Stimulated activated naive CD8-positive, alpha-beta T cell treated with anti-CD3 and anti-CD28 coated beads, Interleukin-15, amount 100 ng/mL, for 72 hours (primary cell): ENCODE measurements at regions not wholly inside any gene's neighbourhood (a gene's known extent, or its start where the extent isn't known, plus 50 kb on each side); places are given as distances from the start of the nearest gene placed in this dataset.
"Not testable (repeated sequence)": the region's sequence is repeated elsewhere in the genome, so short reads cannot be mapped to it uniquely, and the experiment has no call there.

ENCODE experiments used
- ATAC-seq: fragments of 150-1000 bp; cut with Tn5 transposase; 2 replicates; pipeline ENCODE4 v1.10.0; 2021; ENCODE audit warnings: mild to moderate bottlenecking, moderate library complexity
- DNase-seq, 2 donors: peaks; one replicate each; pipeline ENCODE4 v3.0.0; 2021 to 2022
- H3K27ac Mint-ChIP-seq, 2 donors: one replicate each; pipeline ENCODE4 v1.8.0; 2022; ENCODE audit warnings: mild to moderate bottlenecking in 2 of 2, mixed read lengths in 2 of 2, moderate library complexity in 2 of 2
- H3K27me3 Mint-ChIP-seq: one replicate; pipeline ENCODE4 v1.8.0; 2022; ENCODE audit warnings: mixed read lengths
- H3K4me1 Mint-ChIP-seq: one replicate; pipeline ENCODE4 v1.8.0; 2022; ENCODE audit warnings: mild to moderate bottlenecking, mixed read lengths
- H3K4me3 Mint-ChIP-seq, 2 donors: one replicate each; pipeline ENCODE4 v1.8.0; 2022; ENCODE audit warnings: mild to moderate bottlenecking in 2 of 2, mixed read lengths in 2 of 2, moderate library complexity in 1 of 2
- H3K9me3 Mint-ChIP-seq, 2 donors: one replicate each; pipeline ENCODE4 v1.8.0; 2022; ENCODE audit warnings: mixed read lengths in 2 of 2

DNA sequence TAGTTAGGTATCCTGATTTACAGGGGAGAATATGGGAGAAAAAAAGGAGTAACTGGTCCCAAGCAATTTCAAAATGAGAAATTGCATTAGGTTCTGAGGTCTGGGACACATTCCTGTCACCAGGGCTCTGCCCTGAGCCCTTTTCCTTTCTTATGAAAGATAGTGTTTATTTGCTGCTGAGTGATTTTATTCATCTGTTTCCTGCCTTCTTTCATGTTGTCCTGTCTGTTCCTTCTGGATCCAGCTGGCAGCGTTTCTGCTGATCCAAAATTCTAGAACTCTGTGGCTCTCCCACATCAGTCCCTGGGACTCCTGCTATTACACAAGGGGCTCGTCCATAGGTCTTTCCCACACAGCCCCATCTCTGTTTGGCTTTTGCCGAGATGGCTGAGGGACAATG, 519.1 kb upstream of the SALL3 start:
- no peaks in the 10 kb centered on the region for H3K4me1 Mint-ChIP-seq
- ATAC-seq = no peak
- H3K9me3 Mint-ChIP-seq = peaks cover 5 to 9% of the 10 kb centered on the region in 2 donors
- H3K27me3 Mint-ChIP-seq = no peaks in the 10 kb centered on the region
- H3K4me3 Mint-ChIP-seq = no peak overlapping the region
- DNase-seq = no peak
- no peak overlapping the region for H3K27ac Mint-ChIP-seq

DNA sequence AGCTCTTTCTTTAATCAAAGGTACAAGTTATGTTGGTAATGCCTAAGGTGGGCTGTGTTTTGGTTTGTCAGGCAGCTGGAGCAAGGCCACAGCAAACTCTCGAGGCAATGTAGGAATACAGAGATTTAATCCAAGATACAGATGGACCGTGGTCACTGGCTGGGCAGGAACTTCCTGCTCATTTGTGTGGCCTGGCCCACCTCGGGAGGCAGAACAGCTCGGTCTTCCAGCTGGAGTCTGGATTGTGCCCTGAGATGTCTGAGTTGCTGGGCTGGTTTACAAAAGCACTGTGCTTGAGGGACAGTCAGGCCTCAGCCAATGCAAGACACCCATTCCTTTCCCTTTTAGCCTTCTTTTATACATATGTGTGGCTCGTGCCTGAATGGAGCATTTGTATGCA, 506.1 kb upstream of the SALL3 start:
- DNase-seq (no peak), ATAC-seq (no peak)
- H3K4me3 Mint-ChIP-seq = no peak overlapping the region
- H3K27me3 Mint-ChIP-seq = no peaks in the 10 kb centered on the region
- no peaks in the 10 kb centered on the region for H3K4me1 Mint-ChIP-seq
- H3K9me3 Mint-ChIP-seq = no peaks in the 10 kb centered on the region
- no peak overlapping the region for H3K27ac Mint-ChIP-seq

DNA sequence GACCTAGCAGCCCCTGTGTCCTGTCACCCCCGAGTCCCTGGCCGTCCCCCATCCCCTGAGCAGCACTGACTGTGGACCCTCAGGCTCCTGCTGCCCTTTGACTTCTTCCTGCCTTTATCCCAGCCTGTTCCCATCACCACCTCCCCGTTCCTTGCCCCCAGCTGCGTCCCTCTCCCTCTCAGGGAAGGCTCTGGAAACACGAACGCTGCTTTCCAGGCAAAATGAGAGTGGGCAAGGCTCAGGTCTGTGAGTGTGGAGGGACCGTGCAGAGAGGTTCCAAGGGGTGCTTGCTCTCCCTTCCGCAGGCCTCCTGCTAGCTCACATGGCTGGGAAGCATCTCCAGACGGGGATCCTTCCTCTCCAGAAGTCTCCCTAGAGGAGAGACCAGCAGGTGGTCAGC, 501.8 kb upstream of the SALL3 start:
- no peaks in the 10 kb centered on the region for H3K9me3 Mint-ChIP-seq
- DNase-seq (no peak), ATAC-seq (no peak)
- H3K27ac Mint-ChIP-seq = no peak overlapping the region
- no peak overlapping the region for H3K4me3 Mint-ChIP-seq
- H3K4me1 Mint-ChIP-seq = no peaks in the 10 kb centered on the region
- H3K27me3 Mint-ChIP-seq = peaks cover 8% of the 10 kb centered on the region

DNA sequence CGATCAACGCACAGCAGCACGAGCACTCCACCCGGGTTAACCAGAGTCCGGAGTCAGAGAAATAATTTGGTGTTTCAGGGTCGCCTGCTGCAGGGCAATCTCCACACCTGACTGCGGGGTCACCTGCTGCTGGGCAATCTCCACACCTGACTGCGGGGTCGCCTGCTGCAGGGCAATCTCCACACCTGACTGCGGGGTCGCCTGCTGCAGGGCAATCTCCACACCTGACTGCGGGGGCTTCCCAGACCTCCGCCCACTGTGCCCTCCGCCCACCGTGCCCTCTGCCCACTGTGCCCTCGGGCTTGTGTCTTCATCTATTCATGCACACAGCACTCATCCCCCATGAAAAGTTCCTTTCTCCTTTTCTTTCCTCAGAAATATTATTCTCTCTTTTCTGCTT, 500.2 kb upstream of the SALL3 start:
- Mint-ChIP-seq H3K4me1 (no peaks in the 10 kb centered on the region), H3K9me3 (no peaks in the 10 kb centered on the region), H3K27ac (no peak overlapping the region), H3K4me3 (no peak overlapping the region), H3K27me3 (peaks cover 8% of the 10 kb centered on the region)
- no peak for DNase-seq
- ATAC-seq = no peak

DNA sequence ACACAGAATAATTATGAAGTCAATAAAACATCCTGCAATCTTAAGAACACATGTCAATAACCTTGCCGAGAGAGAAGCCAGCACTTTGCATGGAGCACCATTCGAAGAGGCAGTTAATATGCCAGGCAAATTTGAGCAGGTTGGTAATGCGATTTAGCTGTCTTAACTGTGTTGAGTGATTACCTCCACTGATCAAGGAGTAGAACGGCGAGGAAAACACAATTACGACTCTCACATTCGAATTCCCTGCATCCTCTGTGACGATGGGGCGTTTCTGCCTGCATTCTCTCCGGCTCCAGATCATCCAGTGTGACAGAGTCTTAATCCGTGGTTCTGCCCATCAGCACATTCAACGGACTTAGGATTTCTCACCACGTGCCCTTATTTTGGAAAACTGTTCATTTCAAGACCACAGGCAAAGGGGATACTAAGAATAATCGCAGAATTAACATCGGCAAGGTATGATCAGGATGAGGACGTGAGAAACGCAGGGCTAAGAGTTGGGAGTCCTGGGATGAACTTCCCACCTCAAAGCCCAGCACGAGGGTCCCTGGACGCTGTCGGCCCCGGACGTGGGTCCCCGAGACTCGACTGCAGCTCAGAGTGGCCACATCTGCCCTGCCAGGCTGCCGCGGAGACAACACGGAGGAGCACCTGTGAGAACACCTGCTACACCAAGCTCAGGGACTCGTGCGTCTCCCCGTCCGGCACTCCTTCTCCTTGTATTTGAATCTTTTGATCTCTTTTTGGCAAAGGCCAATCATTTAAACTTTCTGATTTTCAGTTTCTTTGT, 499.2 kb upstream of the SALL3 start:
- DNase-seq (no peak), ATAC-seq (no peak)
- Mint-ChIP-seq H3K27me3 (peaks cover 8% of the 10 kb centered on the region), H3K4me3 (no peak overlapping the region), H3K27ac (no peak overlapping the region), H3K4me1 (no peaks in the 10 kb centered on the region), H3K9me3 (no peaks in the 10 kb centered on the region)

DNA sequence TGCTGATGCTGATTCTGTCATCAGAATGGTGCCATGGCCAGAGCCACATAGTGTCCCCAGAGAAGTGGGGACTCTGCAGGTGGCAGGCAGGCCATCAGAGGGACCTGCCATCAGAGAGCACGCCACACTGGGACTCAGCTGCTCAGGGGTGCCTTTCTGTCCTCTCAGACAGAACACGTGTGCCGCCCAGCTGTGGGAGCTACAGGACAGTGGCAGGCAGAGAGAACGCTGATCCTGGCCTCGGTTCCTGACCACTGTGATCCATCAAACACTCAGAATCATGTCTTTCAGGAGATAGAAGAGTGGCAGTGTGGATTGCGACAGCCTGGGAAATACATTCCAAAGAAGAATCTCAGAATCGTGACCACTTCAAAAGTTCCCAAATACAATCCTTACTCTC, 497.2 kb upstream of the SALL3 start:
- ATAC-seq (no peak), DNase-seq (no peak)
- peaks cover 19% of the 10 kb centered on the region for H3K27me3 Mint-ChIP-seq
- no peak overlapping the region for H3K4me3 Mint-ChIP-seq
- no peaks in the 10 kb centered on the region for H3K4me1 Mint-ChIP-seq
- no peaks in the 10 kb centered on the region for H3K9me3 Mint-ChIP-seq
- no peak overlapping the region for H3K27ac Mint-ChIP-seq

DNA sequence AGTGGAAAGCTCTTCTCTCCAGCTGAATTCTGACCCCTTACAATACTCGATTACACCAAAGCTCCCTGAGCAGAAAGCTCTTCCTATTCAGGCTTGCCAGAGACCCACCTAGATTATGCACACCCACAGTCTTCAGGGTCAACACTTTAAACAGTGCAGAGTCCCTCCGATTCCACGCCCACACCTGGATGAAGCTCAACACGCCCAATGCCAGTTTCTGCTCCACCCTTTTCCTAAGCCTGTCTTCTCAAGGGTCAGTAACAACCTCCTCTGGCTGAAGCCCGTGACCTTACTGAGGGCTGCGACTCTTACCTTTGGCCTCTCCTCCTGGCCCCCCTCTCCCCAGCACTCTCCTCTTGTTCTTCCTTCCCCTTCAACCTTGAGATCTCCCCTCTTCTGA, 492.0 kb upstream of the SALL3 start:
- Mint-ChIP-seq H3K27me3 (peaks cover 22% of the 10 kb centered on the region), H3K27ac (no peak overlapping the region), H3K9me3 (peaks cover 3 to 16% of the 10 kb centered on the region in 2 donors), H3K4me1 (no peaks in the 10 kb centered on the region), H3K4me3 (no peak overlapping the region)
- DNase-seq (no peak), ATAC-seq (no peak)

DNA sequence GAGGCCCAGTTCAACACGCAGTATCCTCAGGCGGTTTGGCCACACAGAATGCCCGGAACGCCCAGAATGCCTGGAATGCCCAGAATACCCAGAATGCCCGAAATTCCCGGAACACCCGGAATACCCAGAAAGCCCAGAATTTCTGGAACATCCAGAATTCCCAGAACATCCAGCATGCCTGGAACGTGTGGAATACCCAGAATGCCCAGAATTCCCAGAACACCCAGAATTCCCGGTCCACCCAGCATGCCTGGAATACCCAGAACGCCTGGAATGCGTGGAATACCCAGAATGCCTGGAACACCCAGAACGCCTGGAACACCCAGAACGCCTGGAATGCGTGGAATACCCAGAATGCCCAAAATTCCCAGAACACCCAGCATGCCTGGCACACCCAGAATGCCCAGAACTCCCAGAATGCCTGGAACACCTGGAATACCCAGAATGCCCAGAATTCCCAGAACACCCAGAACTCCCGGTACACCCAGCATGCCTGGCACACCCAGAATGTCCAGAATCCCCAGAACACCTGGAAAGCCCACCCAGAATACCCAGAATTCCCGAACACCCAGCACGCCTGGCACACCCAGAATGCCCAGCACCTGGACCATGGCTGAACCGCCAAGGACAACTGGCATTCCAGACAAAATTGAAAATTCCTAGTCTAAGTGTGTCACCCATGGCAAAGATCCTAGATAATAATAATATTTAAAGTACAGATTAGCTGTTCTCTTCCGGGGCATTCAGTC, 487.4 kb upstream of the SALL3 start:
- Mint-ChIP-seq H3K9me3 (peaks cover 3 to 27% of the 10 kb centered on the region in 2 donors), H3K27me3 (peaks cover 13% of the 10 kb centered on the region), H3K27ac (no peak overlapping the region), H3K4me3 (no peak overlapping the region), H3K4me1 (no peaks in the 10 kb centered on the region)
- no peak for DNase-seq
- no peak for ATAC-seq

DNA sequence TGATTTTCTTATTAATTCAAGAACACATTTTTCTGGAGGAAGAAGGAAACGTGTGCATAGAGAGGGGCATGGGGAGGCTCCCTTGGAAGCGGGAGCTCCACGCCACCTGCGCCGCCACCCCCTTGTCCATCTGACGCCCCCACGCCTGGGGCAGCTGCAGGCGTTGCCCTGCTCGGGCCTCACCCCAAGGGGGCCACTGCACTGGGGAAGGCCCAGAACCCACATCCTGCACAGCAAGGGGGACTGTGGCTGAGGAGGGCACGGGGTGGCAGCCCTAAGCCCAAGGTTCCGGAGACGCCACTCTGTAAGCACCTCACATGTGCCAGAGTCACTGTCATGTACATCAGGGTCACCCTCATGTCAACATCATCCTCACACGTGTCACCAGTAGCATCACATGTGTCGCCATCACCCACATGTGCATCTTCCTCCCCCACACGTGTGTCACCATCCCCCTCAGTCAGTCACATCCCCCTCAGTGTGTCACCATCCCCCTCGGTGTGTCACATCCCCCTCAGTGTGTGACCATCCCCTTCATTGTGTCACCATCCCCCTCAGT, 486.7 kb upstream of the SALL3 start:
- no peak overlapping the region for H3K4me3 Mint-ChIP-seq
- ATAC-seq (peak; percentile 69), DNase-seq (peak in 1 of 2 donors; percentile 13)
- H3K27ac Mint-ChIP-seq = no peak overlapping the region
- H3K27me3 Mint-ChIP-seq = peaks cover 7% of the 10 kb centered on the region
- H3K4me1 Mint-ChIP-seq = no peaks in the 10 kb centered on the region
- H3K9me3 Mint-ChIP-seq = peaks cover 3 to 27% of the 10 kb centered on the region in 2 donors

DNA sequence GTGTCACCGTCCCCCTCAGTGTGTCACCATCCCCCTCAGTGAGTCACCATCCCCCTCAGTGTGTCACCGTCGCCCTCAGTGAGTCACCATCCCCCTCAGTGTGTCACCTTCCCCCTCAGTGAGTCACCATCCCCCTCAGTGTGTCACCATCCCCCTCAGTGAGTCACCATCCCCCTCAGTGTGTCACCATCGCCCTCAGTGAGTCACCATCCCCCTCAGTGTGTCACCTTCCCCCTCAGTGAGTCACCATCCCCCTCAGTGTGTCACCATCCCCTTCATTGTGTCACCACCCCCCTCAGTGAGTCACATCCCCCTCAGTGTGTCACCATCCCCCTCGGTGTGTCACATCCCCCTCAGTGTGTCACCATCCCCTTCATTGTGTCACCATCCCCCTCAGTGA, 486.1 kb upstream of the SALL3 start:
- H3K4me1 Mint-ChIP-seq, ATAC-seq: not testable (repeated sequence)

DNA sequence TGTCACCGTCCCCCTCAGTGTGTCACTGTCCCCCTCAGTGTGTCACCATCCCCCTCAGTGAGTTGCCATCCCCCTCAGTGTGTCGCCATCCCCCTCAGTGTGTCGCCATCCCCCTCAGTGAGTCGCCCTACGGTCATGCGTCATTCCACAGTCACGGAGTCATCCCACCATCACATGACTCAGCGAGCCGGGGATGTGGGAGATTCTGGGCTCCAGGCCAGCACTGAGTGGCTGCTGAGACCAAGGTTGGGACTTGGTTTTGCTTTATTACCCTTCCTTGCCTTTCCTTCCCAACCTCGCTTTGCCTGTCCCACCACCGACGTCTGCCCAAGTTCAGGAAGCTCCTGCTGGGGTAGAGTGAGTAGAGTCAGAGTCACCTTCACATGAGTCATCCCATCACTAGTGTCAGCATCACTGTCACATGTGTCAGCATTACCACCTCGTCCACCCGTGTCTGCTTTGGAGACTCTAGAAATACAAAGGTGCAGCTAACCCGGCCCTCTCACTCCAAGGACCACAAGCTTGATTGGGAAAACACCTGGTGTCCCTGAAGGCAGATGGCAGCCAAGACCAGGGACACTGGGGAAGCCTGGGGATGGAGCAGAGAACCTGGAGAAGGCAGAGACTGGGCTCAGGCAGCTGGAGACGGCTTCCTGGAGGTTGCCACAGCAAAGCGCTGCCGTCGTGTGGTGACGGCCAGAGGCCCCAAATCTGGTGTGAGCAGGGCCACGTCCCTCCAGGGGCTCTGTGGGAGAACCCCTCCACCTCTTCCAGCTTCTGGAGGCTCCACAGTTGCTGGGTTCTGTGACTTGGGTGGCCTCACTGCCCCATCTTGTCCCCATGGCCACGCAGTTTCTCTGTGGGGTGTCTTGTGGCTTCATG, 485.2 kb upstream of the SALL3 start:
- DNase-seq = no peak
- Mint-ChIP-seq H3K27me3 (no peaks in the 10 kb centered on the region), H3K4me1 (no peaks in the 10 kb centered on the region), H3K9me3 (peaks cover 3 to 20% of the 10 kb centered on the region in 2 donors), H3K4me3 (no peak overlapping the region), H3K27ac (no peak overlapping the region)
- ATAC-seq = no peak

More for the DNA sequence above, 486.1 kb upstream of the SALL3 start:
- H3K4me3 Mint-ChIP-seq, H3K27ac Mint-ChIP-seq, H3K27me3 Mint-ChIP-seq: not testable (repeated sequence)
- peaks cover 3 to 21% of the 10 kb centered on the region in 2 donors for H3K9me3 Mint-ChIP-seq
- peak in 1 of 2 donors; percentile 14 for DNase-seq

DNA sequence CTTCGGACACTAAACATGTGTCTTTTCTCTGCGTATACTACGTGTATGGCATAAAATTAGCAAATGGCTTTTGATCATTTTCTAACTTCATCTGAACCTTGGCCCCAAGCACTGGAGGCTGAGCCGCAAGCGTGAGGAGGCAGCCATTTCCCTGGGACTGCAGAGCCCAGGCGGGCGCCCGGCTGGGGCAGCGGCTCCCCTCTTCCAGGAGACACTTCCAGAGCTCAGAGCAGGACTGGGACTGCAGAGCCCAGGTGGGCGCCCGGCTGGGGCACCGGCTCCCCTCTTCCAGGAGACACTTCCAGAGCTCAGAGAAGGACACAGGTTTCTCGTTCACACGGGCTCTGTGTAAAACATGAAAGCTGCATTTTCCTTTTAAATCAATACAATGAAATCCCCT, 484.1 kb upstream of the SALL3 start:
- H3K27ac Mint-ChIP-seq = no peak overlapping the region
- DNase-seq (no peak), ATAC-seq (no peak)
- no peaks in the 10 kb centered on the region for H3K27me3 Mint-ChIP-seq
- no peaks in the 10 kb centered on the region for H3K4me1 Mint-ChIP-seq
- peaks cover 0 to 16% of the 10 kb centered on the region in 2 donors for H3K9me3 Mint-ChIP-seq
- H3K4me3 Mint-ChIP-seq = no peak overlapping the region

DNA sequence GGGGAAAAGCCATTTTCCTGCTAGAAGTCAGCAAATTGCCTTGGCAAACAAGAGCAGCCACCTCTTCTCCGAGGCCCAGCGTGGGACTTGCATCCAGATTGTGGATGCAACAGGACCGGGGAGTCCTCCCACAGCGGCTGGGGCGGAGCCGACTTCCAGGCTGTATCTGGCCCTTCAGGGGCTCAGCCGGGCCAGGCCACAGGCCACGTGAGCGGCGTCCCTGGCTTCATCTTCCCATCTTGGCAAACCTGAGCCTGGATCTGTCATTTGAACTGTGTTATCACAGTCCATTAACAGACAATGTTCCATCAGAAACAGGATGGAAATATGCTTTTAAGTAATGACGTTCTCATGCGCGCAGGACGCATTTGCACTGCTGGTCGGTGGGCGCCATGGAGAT, 483.5 kb upstream of the SALL3 start:
- Mint-ChIP-seq H3K27me3 (no peaks in the 10 kb centered on the region), H3K9me3 (peaks cover 0 to 12% of the 10 kb centered on the region in 2 donors), H3K27ac (no peak overlapping the region), H3K4me3 (no peak overlapping the region), H3K4me1 (no peaks in the 10 kb centered on the region)
- ATAC-seq = no peak
- no peak for DNase-seq

DNA sequence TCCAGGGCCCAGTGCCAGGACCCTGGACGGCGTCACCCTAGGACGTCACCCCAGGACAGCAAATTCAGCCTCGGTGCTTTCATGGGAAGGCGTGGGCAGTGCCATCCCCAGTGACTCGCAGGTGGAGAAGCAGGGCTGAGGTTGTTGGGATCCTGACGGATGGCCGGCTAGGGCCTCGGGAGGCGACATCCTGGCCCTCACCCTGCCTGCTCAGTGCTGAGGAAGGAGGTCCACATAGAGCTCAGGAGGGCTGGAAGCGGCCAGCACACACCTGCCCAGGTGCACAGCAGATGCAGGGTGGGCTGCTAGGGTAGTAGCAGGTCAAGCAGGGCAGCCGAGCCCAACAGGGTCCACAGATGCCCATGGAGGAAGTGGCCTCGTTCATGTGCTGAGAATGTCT, 482.0 kb upstream of the SALL3 start:
- DNase-seq (no peak), ATAC-seq (no peak)
- Mint-ChIP-seq H3K27me3 (no peaks in the 10 kb centered on the region), H3K4me1 (no peaks in the 10 kb centered on the region), H3K4me3 (no peak overlapping the region), H3K27ac (no peak overlapping the region), H3K9me3 (peaks cover 0 to 12% of the 10 kb centered on the region in 2 donors)

DNA sequence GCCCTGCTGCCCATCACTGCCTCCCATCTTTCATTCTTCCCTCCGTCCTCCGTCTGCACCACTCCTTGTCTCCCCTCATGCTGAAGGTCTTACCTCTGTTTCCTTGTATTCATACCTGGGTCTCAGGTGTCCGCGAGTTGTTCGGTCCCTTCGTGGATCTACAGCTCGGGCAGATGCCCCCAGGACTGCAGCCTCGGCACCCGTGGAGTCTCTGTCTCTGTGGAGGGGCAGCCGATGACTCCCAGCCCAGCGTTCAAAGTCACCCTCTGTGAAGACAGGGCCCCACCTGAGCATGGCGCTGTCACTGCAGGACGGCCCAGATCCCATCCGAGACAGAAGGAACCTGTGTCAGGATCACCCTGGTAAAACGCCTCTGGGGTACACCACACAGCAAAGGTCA, 480.0 kb upstream of the SALL3 start:
- H3K4me1 Mint-ChIP-seq = no peaks in the 10 kb centered on the region
- H3K9me3 Mint-ChIP-seq = peaks cover 0 to 13% of the 10 kb centered on the region in 2 donors
- DNase-seq (no peak), ATAC-seq (peak; percentile 23)
- H3K4me3 Mint-ChIP-seq = no peak overlapping the region
- H3K27me3 Mint-ChIP-seq = no peaks in the 10 kb centered on the region
- H3K27ac Mint-ChIP-seq = no peak overlapping the region
